ENCODE measurements at regions not wholly inside any gene's neighbourhood (a gene's known extent, or its start where the extent isn't known, plus 50 kb on each side); places are given as distances from the start of the nearest gene placed in this dataset.
A peak's percentile ranks its signal among the peaks of the same experiment; 100 is the strongest.

- H3K9me3 ChIP-seq: no peaks in the 10 kb centered on the region
- H3K4me3 ChIP-seq: no peak overlapping the region
- WGBS, 2 donors: 0 to 48% methylated on average over 1 of the region's 1 CpG
- no peaks in the 10 kb centered on the region for H3K36me3 ChIP-seq (replicated peaks in 1 of 2; ENCODE audit: insufficient read depth in 1 of 2, low read depth in 2 of 2)
- TF ChIP-seq, protein P1, sequence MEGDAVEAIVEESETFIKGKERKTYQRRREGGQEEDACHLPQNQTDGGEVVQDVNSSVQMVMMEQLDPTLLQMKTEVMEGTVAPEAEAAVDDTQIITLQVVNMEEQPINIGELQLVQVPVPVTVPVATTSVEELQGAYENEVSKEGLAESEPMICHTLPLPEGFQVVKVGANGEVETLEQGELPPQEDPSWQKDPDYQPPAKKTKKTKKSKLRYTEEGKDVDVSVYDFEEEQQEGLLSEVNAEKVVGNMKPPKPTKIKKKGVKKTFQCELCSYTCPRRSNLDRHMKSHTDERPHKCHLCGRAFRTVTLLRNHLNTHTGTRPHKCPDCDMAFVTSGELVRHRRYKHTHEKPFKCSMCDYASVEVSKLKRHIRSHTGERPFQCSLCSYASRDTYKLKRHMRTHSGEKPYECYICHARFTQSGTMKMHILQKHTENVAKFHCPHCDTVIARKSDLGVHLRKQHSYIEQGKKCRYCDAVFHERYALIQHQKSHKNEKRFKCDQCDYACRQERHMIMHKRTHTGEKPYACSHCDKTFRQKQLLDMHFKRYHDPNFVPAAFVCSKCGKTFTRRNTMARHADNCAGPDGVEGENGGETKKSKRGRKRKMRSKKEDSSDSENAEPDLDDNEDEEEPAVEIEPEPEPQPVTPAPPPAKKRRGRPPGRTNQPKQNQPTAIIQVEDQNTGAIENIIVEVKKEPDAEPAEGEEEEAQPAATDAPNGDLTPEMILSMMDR (IDR thresholded peaks at IDR 0.05): no peak
- no peak for TF ChIP-seq POLR2A (IDR thresholded peaks at IDR 0.05)
- H3K4me1 ChIP-seq: no peaks in the 10 kb centered on the region
- ATAC-seq (no peak), DNase-seq (no peak)
- H3K27ac ChIP-seq: no peak overlapping the region
- H3K27me3 ChIP-seq: no peaks in the 10 kb centered on the region
- intact Hi-C loops (cut with DNase I): no loop called here
These were observed 174.9 kb upstream of the CTSO start for GRCh38 chr4:156128616-156129015.

- Histone ChIP-seq H3K36me3 (replicated peaks in 1 of 2; ENCODE audit: insufficient read depth in 1 of 2, low read depth in 2 of 2) (no peaks in the 10 kb centered on the region), H3K27ac (no peak overlapping the region), H3K4me1 (no peaks in the 10 kb centered on the region), H3K27me3 (no peaks in the 10 kb centered on the region), H3K9me3 (no peaks in the 10 kb centered on the region), H3K4me3 (no peak overlapping the region)
- WGBS, 2 donors: 66 to 71% methylated on average over 2 of the region's 2 CpGs
- DNase-seq (no peak), ATAC-seq (no peak)
- intact Hi-C loops (cut with DNase I): no loop called here
- no peak for TF ChIP-seq POLR2A (IDR thresholded peaks at IDR 0.05)
- TF ChIP-seq, protein P1 (IDR thresholded peaks at IDR 0.05): no peak
These were observed 165.0 kb upstream of the CTSO start for GRCh38 chr4:156118507-156119220.

DNA sequence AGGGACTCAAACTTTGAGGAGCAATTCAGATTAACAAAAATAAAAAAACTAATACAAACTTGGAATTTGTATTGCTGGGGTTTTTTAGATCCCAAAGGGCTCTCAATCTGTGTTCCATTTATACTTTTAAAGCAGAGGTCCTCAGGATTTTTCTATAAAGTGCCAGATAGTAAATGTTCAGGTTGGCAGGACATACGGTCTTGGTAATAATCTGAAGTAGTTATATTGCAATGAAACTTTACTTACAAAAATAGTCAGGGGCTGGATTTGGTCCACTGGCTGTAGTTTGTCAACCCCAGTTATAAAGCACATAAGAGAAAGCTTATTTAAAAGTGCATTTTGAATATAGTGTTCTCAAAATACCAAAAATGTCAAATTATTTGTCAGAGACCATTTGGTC lies 164.1 kb upstream of the CTSO start:
- no peak for ATAC-seq
- 0 to 81% methylated on average over 1 of the region's 1 CpG for WGBS, 2 donors
- TF ChIP-seq, protein P1 (IDR thresholded peaks at IDR 0.05): no peak
- no peak for TF ChIP-seq POLR2A (IDR thresholded peaks at IDR 0.05)
- intact Hi-C loops (cut with DNase I): no loop called here
- Histone ChIP-seq H3K27me3 (no peaks in the 10 kb centered on the region), H3K9me3 (no peaks in the 10 kb centered on the region), H3K4me1 (no peaks in the 10 kb centered on the region), H3K36me3 (replicated peaks in 1 of 2; ENCODE audit: insufficient read depth in 1 of 2, low read depth in 2 of 2) (no peaks in the 10 kb centered on the region), H3K4me3 (no peak overlapping the region), H3K27ac (no peak overlapping the region)
- DNase-seq: no peak

GRCh38 chr4:156116991-156117390 lies 163.3 kb upstream of the CTSO start:
- TF ChIP-seq POLR2A (IDR thresholded peaks at IDR 0.05): no peak
- TF ChIP-seq, protein P1 (IDR thresholded peaks at IDR 0.05): no peak
- H3K36me3 ChIP-seq (replicated peaks in 1 of 2; ENCODE audit: insufficient read depth in 1 of 2, low read depth in 2 of 2): no peaks in the 10 kb centered on the region
- intact Hi-C loops (cut with DNase I): no loop called here

DNA sequence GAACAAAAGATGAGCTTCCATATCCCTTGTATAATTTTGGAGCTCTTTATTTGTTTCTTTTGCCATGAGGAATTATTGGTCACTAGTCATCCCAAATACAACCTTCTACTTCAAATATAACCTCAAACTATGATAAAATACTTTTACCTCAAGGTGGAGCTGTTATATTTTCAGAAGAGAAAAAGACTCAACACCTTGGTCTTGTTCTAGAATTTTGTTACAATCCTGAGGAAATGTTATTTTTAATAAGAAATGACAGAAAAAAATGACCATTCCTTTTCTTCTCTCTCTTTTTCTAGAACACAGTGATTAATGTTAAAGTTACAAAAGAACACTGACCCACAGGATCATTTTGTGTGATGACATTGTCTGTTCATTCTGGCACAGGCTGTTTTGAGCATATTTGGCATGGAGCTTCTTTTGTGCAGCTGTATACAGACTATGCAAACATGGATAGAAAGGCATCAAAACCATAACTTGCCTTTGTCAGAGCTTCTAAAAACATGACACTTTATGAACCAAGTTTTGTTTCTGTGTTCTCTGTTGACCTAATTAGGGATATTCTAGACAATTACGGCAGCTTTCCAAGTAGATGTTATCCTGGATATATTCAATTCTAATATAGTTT lies 159.6 kb upstream of the CTSO start:
- intact Hi-C loops (cut with DNase I): no loop called here
- H3K9me3 ChIP-seq: no peaks in the 10 kb centered on the region
- H3K27ac ChIP-seq: no peak overlapping the region
- H3K36me3 ChIP-seq (replicated peaks in 1 of 2; ENCODE audit: insufficient read depth in 1 of 2, low read depth in 2 of 2): no peaks in the 10 kb centered on the region
- ATAC-seq (no peak), DNase-seq (no peak)
- H3K4me1 ChIP-seq: no peaks in the 10 kb centered on the region
- 58 to 70% methylated on average over 1 of the region's 1 CpG for WGBS, 2 donors
- no peaks in the 10 kb centered on the region for H3K27me3 ChIP-seq
- TF ChIP-seq, protein P1 (IDR thresholded peaks at IDR 0.05): peak in 2 of 7 experiments; percentile 10 to 16
- TF ChIP-seq POLR2A (IDR thresholded peaks at IDR 0.05): no peak
- H3K4me3 ChIP-seq: no peak overlapping the region

More at GRCh38 chr4:156116991-156117390, 163.3 kb upstream of the CTSO start:
- no peaks in the 10 kb centered on the region for H3K27me3 ChIP-seq
- H3K27ac ChIP-seq: no peak overlapping the region
- DNase-seq (no peak), ATAC-seq (no peak)
- H3K4me1 ChIP-seq: no peaks in the 10 kb centered on the region
- H3K9me3 ChIP-seq: no peaks in the 10 kb centered on the region
- no peak overlapping the region for H3K4me3 ChIP-seq

Data from body of pancreas (tissue), 4 donors.